ENCODE measurements at regions not wholly inside any gene's neighbourhood (a gene's known extent, or its start where the extent isn't known, plus 50 kb on each side); places are given as distances from the start of the nearest gene placed in this dataset.

GRCh38 chr14:87229131-87229530, 763.9 kb downstream of the GALC start:
- TF ChIP-seq CTCF (IDR thresholded peaks at IDR 0.05; ENCODE audit: low read depth, low read length, missing control alignments), result no peak
- H3K27ac ChIP-seq, result no peak overlapping the region
- in situ Hi-C loops (cut with HindIII; ENCODE audit: low pct_ligation_motif_present, low sequenced_read_pairs), result no loop called here
- DNase-seq, result no peak
- H3K27me3 ChIP-seq (replicated peaks), result no peaks in the 10 kb centered on the region
- no peak overlapping the region for H3K4me3 ChIP-seq (ENCODE audit: low read depth, low read length)
- no peaks in the 10 kb centered on the region for H3K36me3 ChIP-seq (replicated peaks)

- Histone ChIP-seq H3K27me3 (replicated peaks) (no peaks in the 10 kb centered on the region), H3K27ac (no peak overlapping the region), H3K4me3 (ENCODE audit: low read depth, low read length) (no peak overlapping the region), H3K36me3 (replicated peaks) (no peaks in the 10 kb centered on the region)
- TF ChIP-seq CTCF (IDR thresholded peaks at IDR 0.05; ENCODE audit: low read depth, low read length, missing control alignments), result no peak
- in situ Hi-C loops (cut with HindIII; ENCODE audit: low pct_ligation_motif_present, low sequenced_read_pairs), result no loop called here
- no peak for DNase-seq
Observed at GRCh38 chr14:87217023-87217422, 776.0 kb downstream of the GALC start.

GRCh38 chr14:87214558-87214957, 778.4 kb downstream of the GALC start:
- TF ChIP-seq CTCF (IDR thresholded peaks at IDR 0.05; ENCODE audit: low read depth, low read length, missing control alignments), result no peak

GRCh38 chr14:87207756-87208155, 785.2 kb downstream of the GALC start:
- in situ Hi-C loops (cut with HindIII; ENCODE audit: low pct_ligation_motif_present, low sequenced_read_pairs), result no loop called here
- no peaks in the 10 kb centered on the region for H3K36me3 ChIP-seq (replicated peaks)
- no peak for TF ChIP-seq CTCF (IDR thresholded peaks at IDR 0.05; ENCODE audit: low read depth, low read length, missing control alignments)
- no peak overlapping the region for H3K4me3 ChIP-seq (ENCODE audit: low read depth, low read length)
- H3K27ac ChIP-seq, result no peak overlapping the region
- H3K27me3 ChIP-seq (replicated peaks), result no peaks in the 10 kb centered on the region
- DNase-seq, result no peak

More at GRCh38 chr14:87214558-87214957, 778.4 kb downstream of the GALC start:
- Histone ChIP-seq H3K36me3 (replicated peaks) (no peaks in the 10 kb centered on the region), H3K4me3 (ENCODE audit: low read depth, low read length) (no peak overlapping the region), H3K27ac (no peak overlapping the region), H3K27me3 (replicated peaks) (no peaks in the 10 kb centered on the region)
- in situ Hi-C loops (cut with HindIII; ENCODE audit: low pct_ligation_motif_present, low sequenced_read_pairs), result no loop called here
- DNase-seq, result no peak

GRCh38 chr14:87205811-87206210, 787.2 kb downstream of the GALC start:
- in situ Hi-C loops (cut with HindIII; ENCODE audit: low pct_ligation_motif_present, low sequenced_read_pairs), result no loop called here

More at GRCh38 chr14:87205811-87206210, 787.2 kb downstream of the GALC start:
- H3K27me3 ChIP-seq (replicated peaks), result no peaks in the 10 kb centered on the region
- DNase-seq, result no peak
- H3K27ac ChIP-seq, result no peak overlapping the region
- TF ChIP-seq CTCF (IDR thresholded peaks at IDR 0.05; ENCODE audit: low read depth, low read length, missing control alignments), result no peak
- no peak overlapping the region for H3K4me3 ChIP-seq (ENCODE audit: low read depth, low read length)
- H3K36me3 ChIP-seq (replicated peaks), result no peaks in the 10 kb centered on the region
